OCI-LY7 (cell line): ENCODE measurements at regions not wholly inside any gene's neighbourhood (a gene's known extent, or its start where the extent isn't known, plus 50 kb on each side); places are given as distances from the start of the nearest gene placed in this dataset.

Experiments used
- BruUV-seq: library from RNA; stranded (reverse); fragments of 400-500 nt; replicated peaks from 2 replicates; lab custom pipeline; 2021; lab: Mats Ljungman, UMichigan
- CTCF ChIA-PET: fragments of 300-600 bp; sonication (Branson Sonifier 250); formaldehyde crosslinking; loops from one replicate; lab custom pipeline; 2022; ENCODE audit warnings: antibody characterized with exemption; ENCODE audit not compliant: unreplicated experiment; lab: Charles Lee
- POLR2A ChIA-PET: fragments of 300-600 bp; sonication (Branson Sonifier 250); formaldehyde crosslinking; loops from one replicate; lab custom pipeline; 2022; ENCODE audit warnings: antibody characterized with exemption; lab: Charles Lee
- DNase-seq: peaks from one replicate; pipeline ENCODE4 v3.0.0-alpha.2; 2015; ENCODE audit warnings: low spot score
- H2AFZ ChIP-seq: fragments of 200-600 bp; sonication (generic), shearing (Covaris generic); 2 replicates; pipeline ENCODE4 v1.6.1; 2014; ENCODE audit warnings: mild to moderate bottlenecking, antibody characterized with exemption, low read length, moderate library complexity
- H3K27ac ChIP-seq: fragments of 200-600 bp; sonication (generic); 2 replicates; pipeline ENCODE4 v1.5.1; 2014; ENCODE audit warnings: mixed run types, low read depth, mild to moderate bottlenecking, moderate library complexity, low read length, inconsistent platforms; ENCODE audit not compliant: poor library complexity, severe bottlenecking
- H3K36me3 ChIP-seq: fragments of 200-600 bp; sonication (generic); 2 replicates; pipeline ENCODE4 v1.6.1; 2014; ENCODE audit warnings: mild to moderate bottlenecking, antibody characterized with exemption, low read length, moderate library complexity, mixed read lengths; ENCODE audit not compliant: insufficient read depth
- H3K4me1 ChIP-seq: fragments of 200-600 bp; sonication (generic); 2 replicates; pipeline ENCODE4 v1.5.1; 2014; ENCODE audit warnings: mild to moderate bottlenecking, low read length; ENCODE audit not compliant: insufficient read depth, poor library complexity, severe bottlenecking
- H3K4me2 ChIP-seq: fragments of 200-600 bp; sonication (generic); 2 replicates; pipeline ENCODE4 v1.6.1; 2014; ENCODE audit warnings: mild to moderate bottlenecking, low read length
- H3K4me3 ChIP-seq: fragments of 200-600 bp; sonication (generic); 2 replicates; pipeline ENCODE4 v1.5.1; 2014; ENCODE audit warnings: mild to moderate bottlenecking, low read depth, low read length; ENCODE audit not compliant: poor library complexity, severe bottlenecking
- H3K79me2 ChIP-seq: fragments of 200-600 bp; sonication (generic); 2 replicates; pipeline ENCODE4 v1.6.1; 2016; ENCODE audit warnings: low read depth, mild to moderate bottlenecking, low read length, moderate library complexity, mixed read lengths; ENCODE audit not compliant: insufficient read depth
- H3K9me2 ChIP-seq: fragments of 200-600 bp; sonication (generic); 2 replicates; pipeline ENCODE4 v1.6.1; 2016; ENCODE audit warnings: mild to moderate bottlenecking, low read length, mixed read lengths; ENCODE audit not compliant: insufficient read depth
- H3K9me3 ChIP-seq: fragments of 200-600 bp; sonication (generic); 2 replicates; pipeline ENCODE4 v1.6.1; 2014; ENCODE audit warnings: mild to moderate bottlenecking, mixed run types, low read length, mixed read lengths
- H4K20me1 ChIP-seq: fragments of 200-600 bp; sonication (generic); 2 replicates; pipeline ENCODE4 v1.6.1; 2014; ENCODE audit warnings: mild to moderate bottlenecking, antibody characterized with exemption, low read length, moderate library complexity, mixed read lengths; ENCODE audit not compliant: insufficient read depth
- CTCF ChIP-seq: fragments of 200-600 bp; sonication (generic); conservative IDR thresholded peaks from 2 replicates; pipeline ENCODE4 v1.5.1; 2014; ENCODE audit warnings: mild to moderate bottlenecking, antibody characterized with exemption, low read length, moderate library complexity, mixed read lengths
- EZH2phosphoT487 ChIP-seq: fragments of 200-600 bp; sonication (generic); IDR thresholded peaks from 2 replicates; pipeline ENCODE4 v1.6.1; 2018; ENCODE audit warnings: low read depth, borderline replicate concordance, mild to moderate bottlenecking, mixed run types, antibody characterized with exemption, low read length, moderate library complexity, mixed read lengths
- intact Hi-C: fragments of 100-400 bp; cut with micrococcal nuclease; formaldehyde crosslinking; loops from one replicate; pipeline ENCODE4 v1.10.0; 2022; ENCODE audit not compliant: unreplicated experiment

DNA sequence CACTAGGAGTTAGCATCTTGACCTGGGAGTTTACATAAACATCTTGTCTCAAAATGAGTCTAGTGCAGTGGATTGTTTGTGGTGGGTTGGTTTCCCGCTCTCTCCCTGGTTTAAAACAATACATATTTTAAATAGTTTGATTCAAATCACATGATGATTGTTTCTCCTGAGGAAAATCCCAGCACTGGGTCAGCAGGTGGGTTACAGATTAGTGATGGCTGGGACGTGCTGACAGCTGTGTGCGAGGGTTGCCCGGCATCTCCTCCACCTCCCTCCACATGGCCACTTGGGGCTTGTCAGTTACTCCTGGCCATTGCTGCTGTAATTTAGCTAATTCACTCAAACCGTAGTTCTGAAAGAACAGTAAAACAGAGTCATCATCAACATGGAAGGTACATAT, 306.4 kb upstream of the CITED2 start:
- DNase-seq: no peak

GRCh38 chr6:139679516-139680179, 305.2 kb upstream of the CITED2 start:
- ChIA-PET CTCF (no interaction called here), POLR2A (no interaction called here)
- Histone ChIP-seq H3K9me2 (no peaks in the 10 kb centered on the region), H3K36me3 (no peaks in the 10 kb centered on the region), H3K4me2 (no peak overlapping the region), H4K20me1 (no peaks in the 10 kb centered on the region), H3K4me1 (no peaks in the 10 kb centered on the region), H3K9me3 (no peaks in the 10 kb centered on the region), H3K79me2 (no peaks in the 10 kb centered on the region), H2AFZ (no peak overlapping the region), H3K27ac (no peak overlapping the region), H3K4me3 (no peak overlapping the region)
- no peak for DNase-seq
- no peak for TF ChIP-seq EZH2phosphoT487
- TF ChIP-seq CTCF: no peak
- BruUV-seq: no TSS peak
- intact Hi-C loops: no loop called here

More for the DNA sequence above, 306.4 kb upstream of the CITED2 start:
- no TSS peak for BruUV-seq
- H3K4me2 ChIP-seq: no peak overlapping the region
- intact Hi-C loops: no loop called here
- H3K4me3 ChIP-seq: no peak overlapping the region
- ChIA-PET POLR2A (no interaction called here), CTCF (no interaction called here)
- no peaks in the 10 kb centered on the region for H3K36me3 ChIP-seq
- H3K4me1 ChIP-seq: no peaks in the 10 kb centered on the region
- H3K79me2 ChIP-seq: no peaks in the 10 kb centered on the region
- H3K9me3 ChIP-seq: no peaks in the 10 kb centered on the region
- no peaks in the 10 kb centered on the region for H4K20me1 ChIP-seq
- H2AFZ ChIP-seq: no peak overlapping the region
- no peaks in the 10 kb centered on the region for H3K9me2 ChIP-seq
- H3K27ac ChIP-seq: no peak overlapping the region
- TF ChIP-seq EZH2phosphoT487: no peak
- TF ChIP-seq CTCF: no peak

DNA sequence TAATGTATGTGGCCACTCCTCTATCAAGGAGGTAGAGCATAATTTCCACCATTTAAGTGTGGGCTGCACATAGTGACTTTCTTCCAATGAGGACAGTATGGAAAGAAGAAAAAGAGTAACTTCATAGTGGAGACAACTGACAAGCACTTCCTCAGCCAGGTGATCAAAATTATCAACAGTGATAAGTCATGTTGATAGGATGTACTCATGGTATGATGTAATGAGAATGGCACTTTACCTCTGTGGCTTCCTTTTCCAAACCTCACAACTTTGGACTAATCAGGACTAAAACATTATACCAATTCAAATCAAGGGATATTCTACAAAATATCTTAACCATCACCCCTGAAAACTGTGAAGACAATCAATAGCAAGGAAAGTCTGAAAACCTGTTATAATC, 302.3 kb upstream of the CITED2 start:
- H3K4me3 ChIP-seq: no peak overlapping the region
- intact Hi-C loops: no loop called here
- no peaks in the 10 kb centered on the region for H3K9me3 ChIP-seq
- H3K27ac ChIP-seq: no peak overlapping the region
- H3K4me1 ChIP-seq: no peaks in the 10 kb centered on the region
- no peak overlapping the region for H2AFZ ChIP-seq
- H3K36me3 ChIP-seq: no peaks in the 10 kb centered on the region
- ChIA-PET POLR2A (no interaction called here), CTCF (no interaction called here)
- H3K79me2 ChIP-seq: no peaks in the 10 kb centered on the region
- H4K20me1 ChIP-seq: no peaks in the 10 kb centered on the region
- H3K4me2 ChIP-seq: no peak overlapping the region
- TF ChIP-seq CTCF (no peak), EZH2phosphoT487 (no peak)
- no TSS peak for BruUV-seq
- no peak for DNase-seq
- no peaks in the 10 kb centered on the region for H3K9me2 ChIP-seq
